MM.1S (cell line): ENCODE measurements at regions not wholly inside any gene's neighbourhood (a gene's known extent, or its start where the extent isn't known, plus 50 kb on each side); places are given as distances from the start of the nearest gene placed in this dataset.

Experiments
- DNase-seq: peaks from one replicate; pipeline ENCODE4 v3.0.0-alpha.2; 2015
- H2AFZ ChIP-seq: fragments of 300-600 bp; sonication (generic); 2 replicates; pipeline ENCODE4 v1.6.0; 2016; ENCODE audit warnings: antibody characterized with exemption, low read length
- H3F3A ChIP-seq: fragments of 300-600 bp; sonication (generic); 2 replicates; pipeline ENCODE4 v1.6.1; 2016; ENCODE audit warnings: mild to moderate bottlenecking, antibody characterized with exemption, low read length, moderate library complexity, mixed read lengths; ENCODE audit not compliant: insufficient read depth
- H3K27ac ChIP-seq: fragments of 300-600 bp; sonication (generic); 2 replicates; pipeline ENCODE4 v1.5.1; 2016; ENCODE audit warnings: mild to moderate bottlenecking, low read length
- H3K27me3 ChIP-seq: fragments of 300-600 bp; sonication (generic); replicated peaks from 2 replicates; pipeline ENCODE4 v1.6.0; 2016; ENCODE audit warnings: low read length; ENCODE audit not compliant: insufficient read depth
- H3K36me3 ChIP-seq: fragments of 300-600 bp; sonication (generic); replicated peaks from 2 replicates; pipeline ENCODE4 v1.6.1; 2016; ENCODE audit warnings: mild to moderate bottlenecking, low read length, mixed read lengths; ENCODE audit not compliant: insufficient read depth
- H3K4me1 ChIP-seq: fragments of 300-600 bp; sonication (generic); 2 replicates; pipeline ENCODE4 v1.6.1; 2016; ENCODE audit warnings: low read length, mixed read lengths
- H3K4me2 ChIP-seq: fragments of 300-600 bp; sonication (generic); 2 replicates; pipeline ENCODE4 v1.6.0; 2016; ENCODE audit warnings: low read depth, low read length
- H3K4me3 ChIP-seq: fragments of 300-600 bp; sonication (generic); 2 replicates; pipeline ENCODE4 v1.5.1; 2016; ENCODE audit warnings: low read length, mixed read lengths
- H3K79me2 ChIP-seq: fragments of 300-600 bp; sonication (generic); 2 replicates; pipeline ENCODE4 v1.6.1; 2016; ENCODE audit warnings: mixed run types, low read length, mixed read lengths
- H3K9ac ChIP-seq: fragments of 300-600 bp; sonication (generic); 2 replicates; pipeline ENCODE4 v1.6.1; 2016; ENCODE audit warnings: low read length, mixed read lengths
- H3K9me2 ChIP-seq: fragments of 300-600 bp; sonication (generic); replicated peaks from 2 replicates; pipeline ENCODE4 v1.6.1; 2016; ENCODE audit warnings: mild to moderate bottlenecking, low read length, mixed read lengths; ENCODE audit not compliant: insufficient read depth
- H3K9me3 ChIP-seq: fragments of 300-600 bp; sonication (generic); replicated peaks from 2 replicates; pipeline ENCODE4 v1.6.1; 2016; ENCODE audit warnings: mild to moderate bottlenecking, low read length, mixed read lengths; ENCODE audit not compliant: insufficient read depth
- H4K20me1 ChIP-seq: fragments of 300-600 bp; sonication (generic); 2 replicates; pipeline ENCODE4 v1.6.1; 2016; ENCODE audit warnings: mild to moderate bottlenecking, low read length, moderate library complexity, mixed read lengths; ENCODE audit not compliant: insufficient read depth
- EZH2 ChIP-seq: fragments of 300-600 bp; sonication (generic); optimal IDR thresholded peaks from 2 replicates; pipeline ENCODE3; 2017; ENCODE audit warnings: low read depth, mild to moderate bottlenecking, antibody characterized with exemption, low read length, mixed read lengths
- EZH2phosphoT487 ChIP-seq: fragments of 300-600 bp; sonication (generic); IDR thresholded peaks from 2 replicates; pipeline ENCODE4 v1.6.1; 2018; ENCODE audit warnings: antibody characterized with exemption, low read length
- TF ChIP-seq, protein P1 (sequence below): fragments of 300-600 bp; sonication (generic); IDR thresholded peaks from 2 replicates; pipeline ENCODE4 v1.5.1; 2016; ENCODE audit warnings: antibody characterized with exemption, low read length, mixed read lengths

DNA sequence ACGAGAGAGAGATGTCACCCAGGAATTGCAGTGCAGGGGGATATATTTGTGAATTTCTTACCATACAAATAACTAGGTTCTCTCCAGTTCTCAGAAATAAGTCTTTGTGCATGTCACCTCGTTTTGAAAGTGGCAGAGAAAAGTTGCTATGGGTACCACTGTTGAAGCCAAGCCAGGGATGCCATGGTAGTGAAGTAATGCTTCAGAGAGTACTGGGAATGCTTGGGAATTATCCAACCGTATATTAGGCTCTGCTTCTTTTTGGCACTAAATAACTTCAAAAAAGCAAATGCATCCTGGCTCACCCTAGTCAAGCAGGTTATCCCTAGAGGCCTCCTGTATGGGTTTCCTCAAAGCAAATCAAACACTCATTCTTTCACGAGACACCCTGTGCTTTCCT is 50.7 kb upstream of the DDX18 start:
- H3K27me3 ChIP-seq, result no peaks in the 10 kb centered on the region
- no peak for DNase-seq
- H3K9ac ChIP-seq, result no peak overlapping the region
- H3K4me1 ChIP-seq, result no peaks in the 10 kb centered on the region
- no peaks in the 10 kb centered on the region for H3K9me2 ChIP-seq
- H2AFZ ChIP-seq, result no peak overlapping the region
- no peak overlapping the region for H3K4me3 ChIP-seq
- no peak overlapping the region for H3K4me2 ChIP-seq
- no peaks in the 10 kb centered on the region for H3K79me2 ChIP-seq
- no peaks in the 10 kb centered on the region for H3K9me3 ChIP-seq
- no peak overlapping the region for H3K27ac ChIP-seq
- TF ChIP-seq EZH2phosphoT487 (no peak), EZH2 (no peak)
- TF ChIP-seq, protein P1, sequence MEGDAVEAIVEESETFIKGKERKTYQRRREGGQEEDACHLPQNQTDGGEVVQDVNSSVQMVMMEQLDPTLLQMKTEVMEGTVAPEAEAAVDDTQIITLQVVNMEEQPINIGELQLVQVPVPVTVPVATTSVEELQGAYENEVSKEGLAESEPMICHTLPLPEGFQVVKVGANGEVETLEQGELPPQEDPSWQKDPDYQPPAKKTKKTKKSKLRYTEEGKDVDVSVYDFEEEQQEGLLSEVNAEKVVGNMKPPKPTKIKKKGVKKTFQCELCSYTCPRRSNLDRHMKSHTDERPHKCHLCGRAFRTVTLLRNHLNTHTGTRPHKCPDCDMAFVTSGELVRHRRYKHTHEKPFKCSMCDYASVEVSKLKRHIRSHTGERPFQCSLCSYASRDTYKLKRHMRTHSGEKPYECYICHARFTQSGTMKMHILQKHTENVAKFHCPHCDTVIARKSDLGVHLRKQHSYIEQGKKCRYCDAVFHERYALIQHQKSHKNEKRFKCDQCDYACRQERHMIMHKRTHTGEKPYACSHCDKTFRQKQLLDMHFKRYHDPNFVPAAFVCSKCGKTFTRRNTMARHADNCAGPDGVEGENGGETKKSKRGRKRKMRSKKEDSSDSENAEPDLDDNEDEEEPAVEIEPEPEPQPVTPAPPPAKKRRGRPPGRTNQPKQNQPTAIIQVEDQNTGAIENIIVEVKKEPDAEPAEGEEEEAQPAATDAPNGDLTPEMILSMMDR, result no peak
- H3K36me3 ChIP-seq, result no peaks in the 10 kb centered on the region
- H4K20me1 ChIP-seq, result no peaks in the 10 kb centered on the region
- no peaks in the 10 kb centered on the region for H3F3A ChIP-seq
